ENCODE measurements at regions not wholly inside any gene's neighbourhood (a gene's known extent, or its start where the extent isn't known, plus 50 kb on each side); places are given as distances from the start of the nearest gene placed in this dataset.

DNA sequence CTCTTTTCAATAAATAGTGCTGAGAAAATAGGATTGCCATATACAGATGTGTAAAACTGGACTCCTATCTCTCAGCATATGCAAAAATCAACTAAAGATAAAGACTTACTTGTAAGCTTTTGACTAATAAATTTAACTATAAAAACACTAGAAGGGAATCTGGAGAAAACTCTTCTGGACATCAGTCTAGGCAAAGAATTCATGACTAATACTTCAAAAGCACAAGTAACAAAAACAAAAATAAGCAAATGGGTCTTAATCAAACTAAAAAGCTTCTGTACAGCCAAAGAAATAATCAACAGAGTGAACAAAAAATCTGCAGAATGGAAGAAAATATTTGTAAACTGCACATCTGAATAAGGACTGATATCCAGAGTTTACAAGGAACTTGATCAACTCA, 1122.2 kb downstream of the TBL1XR1 start:
- TF ChIP-seq CTCF (IDR thresholded peaks at IDR 0.05; ENCODE audit: control extremely low read depth, extremely low read depth, low read depth, missing control alignments) = no peak
- ChIA-PET POLR2A (no interaction called here), CTCF (interaction anchor here (0.6 to 1.4 kb wide), 2 partner anchors 25 to 115 kb away, joined by 3 read pairs; no protein-coding TSS in a partner anchor)
- DNase-seq (ENCODE audit: extremely low spot score) = no peak

DNA sequence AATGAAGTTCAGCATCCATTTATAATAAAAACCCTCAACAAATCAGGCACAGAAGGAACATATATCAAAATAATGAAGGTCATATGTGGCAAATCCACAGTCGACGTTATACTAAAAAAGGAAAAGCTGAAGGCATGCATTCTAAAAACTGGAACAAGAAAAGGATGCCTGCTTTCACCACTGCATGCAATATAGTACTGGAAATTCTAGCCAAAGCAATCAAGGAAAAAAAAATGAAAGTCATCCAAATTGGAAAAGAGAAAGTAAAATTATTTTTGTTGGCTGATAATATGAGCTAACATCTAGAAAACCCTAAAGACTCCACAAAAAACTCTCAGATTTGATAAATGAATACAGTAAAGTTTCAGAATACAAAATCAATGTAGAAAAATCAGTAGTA, 1123.2 kb downstream of the TBL1XR1 start:
- POLR2A ChIA-PET = no interaction called here
- DNase-seq (ENCODE audit: extremely low spot score) = no peak
- TF ChIP-seq CTCF (IDR thresholded peaks at IDR 0.05; ENCODE audit: control extremely low read depth, extremely low read depth, low read depth, missing control alignments) = no peak
- CTCF ChIA-PET = interaction anchor here (1.4 kb wide), 1 partner anchor 24 kb away, joined by 3 read pairs; no protein-coding TSS in a partner anchor

DNA sequence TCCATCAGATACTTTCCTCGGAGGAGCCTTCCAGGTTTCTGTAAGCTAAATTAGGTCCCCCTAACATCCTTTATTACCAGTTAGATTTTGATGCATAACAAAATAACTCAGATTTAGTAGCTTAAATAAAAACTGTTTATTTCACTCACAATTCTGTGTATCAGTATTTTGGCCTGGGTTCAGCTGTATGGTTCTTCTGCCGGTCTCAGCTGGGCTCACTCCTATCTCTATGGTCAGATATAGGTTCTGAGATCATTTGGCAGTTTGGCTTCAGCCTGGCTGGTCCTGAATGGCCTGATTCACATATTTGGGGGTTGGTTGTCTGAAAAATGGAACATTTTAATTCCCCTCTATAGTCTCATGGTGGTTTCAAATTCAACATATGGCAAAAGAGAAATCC, 1125.3 kb downstream of the TBL1XR1 start:
- no peak for TF ChIP-seq CTCF (IDR thresholded peaks at IDR 0.05; ENCODE audit: control extremely low read depth, extremely low read depth, low read depth, missing control alignments)
- ChIA-PET POLR2A (no interaction called here), CTCF (interaction anchor here (0.9 kb wide), 1 partner anchor 19 kb away, joined by 3 read pairs; no protein-coding TSS in a partner anchor)
- no peak for DNase-seq (ENCODE audit: extremely low spot score)

DNA sequence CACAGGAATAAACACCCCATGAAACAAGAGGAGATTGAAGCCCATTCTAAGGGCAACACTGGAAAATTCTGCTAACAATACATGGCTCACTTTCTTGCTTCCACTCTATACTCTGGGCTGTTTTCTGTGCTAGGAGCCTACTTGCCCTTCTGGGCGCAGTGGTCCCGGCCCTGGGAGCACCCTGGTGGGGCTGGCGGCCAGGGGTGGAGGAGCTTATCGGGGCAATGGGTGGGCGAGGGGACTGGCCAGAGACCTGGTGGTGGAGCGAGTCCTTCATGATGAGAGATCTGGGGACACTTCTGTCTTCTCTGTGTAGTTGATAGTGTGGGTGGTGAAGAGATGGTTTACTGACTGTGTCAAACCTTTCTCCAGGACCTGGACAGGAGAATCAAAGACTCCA, 1128.5 kb downstream of the TBL1XR1 start:
- DNase-seq (ENCODE audit: extremely low spot score) = no peak
- TF ChIP-seq CTCF (IDR thresholded peaks at IDR 0.05; ENCODE audit: control extremely low read depth, extremely low read depth, low read depth, missing control alignments) = no peak
- POLR2A ChIA-PET = no interaction called here
- CTCF ChIA-PET = no interaction called here

- DNase-seq (ENCODE audit: extremely low spot score) = no peak
- CTCF ChIA-PET = interaction anchor here (1.1 kb wide), 1 partner anchor 14 kb away, joined by 3 read pairs; no protein-coding TSS in a partner anchor
- no peak for TF ChIP-seq CTCF (IDR thresholded peaks at IDR 0.05; ENCODE audit: control extremely low read depth, extremely low read depth, low read depth, missing control alignments)
- POLR2A ChIA-PET = no interaction called here
Observed at GRCh38 chr3:176058856-176059255, 1138.4 kb downstream of the TBL1XR1 start.

GRCh38 chr3:176055836-176056235, 1141.4 kb downstream of the TBL1XR1 start:
- CTCF ChIA-PET = no interaction called here
- TF ChIP-seq CTCF (IDR thresholded peaks at IDR 0.05; ENCODE audit: control extremely low read depth, extremely low read depth, low read depth, missing control alignments) = no peak
- POLR2A ChIA-PET = no interaction called here
- no peak for DNase-seq (ENCODE audit: extremely low spot score)

- POLR2A ChIA-PET = no interaction called here
- CTCF ChIA-PET = no interaction called here
- DNase-seq (ENCODE audit: extremely low spot score) = no peak
- no peak for TF ChIP-seq CTCF (IDR thresholded peaks at IDR 0.05; ENCODE audit: control extremely low read depth, extremely low read depth, low read depth, missing control alignments)
Observed at GRCh38 chr3:176051766-176052165, 1145.5 kb downstream of the TBL1XR1 start.
